Fibroblast of lung (primary cell): ENCODE measurements at regions not wholly inside any gene's neighbourhood (a gene's known extent, or its start where the extent isn't known, plus 50 kb on each side); places are given as distances from the start of the nearest gene placed in this dataset.

ENCODE experiments used
- DNase-seq, 2 donors: peaks; one replicate each; pipeline versions ENCODE4 v3.0.0 to v3.0.0-alpha.2; 2010; ENCODE audit warnings: low read depth in 2 of 2
- H2AFZ ChIP-seq: 2 replicates; pipeline ENCODE4 v1.5.1; 2012; ENCODE audit warnings: low read length, control low read depth, inconsistent platforms
- H3K27ac ChIP-seq: 2 replicates; pipeline ENCODE4 v1.5.1; 2011; ENCODE audit warnings: low read length, control low read depth; ENCODE audit not compliant: insufficient read depth
- H3K27me3 ChIP-seq: 2 replicates; pipeline ENCODE4 v1.5.1; 2011; ENCODE audit warnings: mild to moderate bottlenecking, low read length; ENCODE audit not compliant: control insufficient read depth, insufficient read depth
- H3K36me3 ChIP-seq: 2 replicates; pipeline ENCODE4 v1.5.1; 2011; ENCODE audit warnings: low read length; ENCODE audit not compliant: control insufficient read depth, insufficient read depth
- H3K4me1 ChIP-seq: 2 replicates; pipeline ENCODE4 v1.5.1; 2011; ENCODE audit warnings: low read length; ENCODE audit not compliant: control insufficient read depth, insufficient read depth; ENCODE audit errors: extremely low read depth
- H3K4me2 ChIP-seq: 2 replicates; pipeline ENCODE4 v1.5.1; 2011; ENCODE audit warnings: low read length, control low read depth; ENCODE audit not compliant: insufficient read depth; ENCODE audit errors: extremely low read depth
- H3K4me3 ChIP-seq, 4 experiments: fragments of 200-600 bp in 1 of 4; sonication (generic) in 1 of 4; replicated peaks in 1 of 4; 2 replicates each; pipeline ENCODE4 v1.5.1; 2011 to 2016; ENCODE audit warnings: low read length in 4 of 4, low read depth in 3 of 4, mild to moderate bottlenecking in 3 of 4, control low read depth in 2 of 4, inconsistent platforms in 1 of 4, mixed read lengths in 1 of 4; ENCODE audit not compliant: insufficient read depth in 1 of 4; ENCODE audit errors: control extremely low read depth in 1 of 4
- H3K79me2 ChIP-seq: 2 replicates; pipeline ENCODE4 v1.5.1; 2012; ENCODE audit warnings: mild to moderate bottlenecking, low read length, inconsistent platforms; ENCODE audit not compliant: control insufficient read depth, insufficient read depth
- H3K9ac ChIP-seq: 2 replicates; pipeline ENCODE4 v1.5.1; 2011; ENCODE audit warnings: mild to moderate bottlenecking, low read length, control low read depth; ENCODE audit not compliant: insufficient read depth
- H3K9me3 ChIP-seq: 2 replicates; pipeline ENCODE4 v1.5.1; 2012; ENCODE audit warnings: low read depth, low read length; ENCODE audit not compliant: control insufficient read depth, insufficient read depth
- H4K20me1 ChIP-seq: 2 replicates; pipeline ENCODE4 v1.5.1; 2011; ENCODE audit warnings: low read length; ENCODE audit not compliant: control insufficient read depth, insufficient read depth; ENCODE audit errors: extremely low read depth
- EZH2 ChIP-seq: IDR thresholded peaks from 2 replicates; pipeline ENCODE4 v1.5.1; 2012; ENCODE audit warnings: low read length, control low read depth, mild to moderate bottlenecking; ENCODE audit errors: missing control alignments
- TF ChIP-seq, protein P1 (sequence below), 2 donors: IDR thresholded peaks in 1 of 2; conservative IDR thresholded peaks in 1 of 2; 1 replicate in 1 of 2; 2 replicates in 1 of 2; pipeline ENCODE4 v1.5.1; 2011 to 2012; ENCODE audit warnings: low read length in 2 of 2, control low read depth in 1 of 2, inconsistent platforms in 1 of 2, low read depth in 1 of 2, mild to moderate bottlenecking in 1 of 2

DNA sequence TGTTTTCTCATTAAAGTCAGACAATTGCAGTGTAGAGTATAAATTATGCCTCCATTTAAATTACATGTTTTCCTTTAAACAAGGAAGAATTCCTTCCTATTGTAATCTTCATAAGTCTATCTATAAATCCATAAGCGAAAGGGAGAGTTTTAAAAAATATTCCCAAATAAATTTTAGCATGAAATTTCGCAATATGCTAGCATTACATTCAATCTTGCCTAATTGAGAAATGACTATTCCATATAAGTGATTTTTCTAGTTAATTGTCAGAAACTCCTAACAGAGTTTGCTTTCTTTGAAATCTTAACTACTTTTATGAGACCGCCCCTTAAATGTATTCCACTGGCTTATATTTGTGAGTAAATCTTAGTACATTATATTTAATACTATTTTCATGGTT lies 133.1 kb upstream of the CRIM1 start:
- H3K27me3 ChIP-seq, result no peaks in the 10 kb centered on the region
- H2AFZ ChIP-seq, result no peak overlapping the region
- TF ChIP-seq EZH2, result no peak
- TF ChIP-seq, protein P1, sequence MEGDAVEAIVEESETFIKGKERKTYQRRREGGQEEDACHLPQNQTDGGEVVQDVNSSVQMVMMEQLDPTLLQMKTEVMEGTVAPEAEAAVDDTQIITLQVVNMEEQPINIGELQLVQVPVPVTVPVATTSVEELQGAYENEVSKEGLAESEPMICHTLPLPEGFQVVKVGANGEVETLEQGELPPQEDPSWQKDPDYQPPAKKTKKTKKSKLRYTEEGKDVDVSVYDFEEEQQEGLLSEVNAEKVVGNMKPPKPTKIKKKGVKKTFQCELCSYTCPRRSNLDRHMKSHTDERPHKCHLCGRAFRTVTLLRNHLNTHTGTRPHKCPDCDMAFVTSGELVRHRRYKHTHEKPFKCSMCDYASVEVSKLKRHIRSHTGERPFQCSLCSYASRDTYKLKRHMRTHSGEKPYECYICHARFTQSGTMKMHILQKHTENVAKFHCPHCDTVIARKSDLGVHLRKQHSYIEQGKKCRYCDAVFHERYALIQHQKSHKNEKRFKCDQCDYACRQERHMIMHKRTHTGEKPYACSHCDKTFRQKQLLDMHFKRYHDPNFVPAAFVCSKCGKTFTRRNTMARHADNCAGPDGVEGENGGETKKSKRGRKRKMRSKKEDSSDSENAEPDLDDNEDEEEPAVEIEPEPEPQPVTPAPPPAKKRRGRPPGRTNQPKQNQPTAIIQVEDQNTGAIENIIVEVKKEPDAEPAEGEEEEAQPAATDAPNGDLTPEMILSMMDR (conservative IDR thresholded peaks at IDR 0.05 in 1 of 2, IDR thresholded peaks at IDR 0.05 in 1 of 2; ENCODE audit: low read depth in 1 of 2, low read length in 2 of 2), result no peak
- H3K4me2 ChIP-seq, result no peak overlapping the region
- no peaks in the 10 kb centered on the region for H4K20me1 ChIP-seq
- no peak for DNase-seq
- H3K4me1 ChIP-seq, result no peaks in the 10 kb centered on the region
- H3K79me2 ChIP-seq, result no peaks in the 10 kb centered on the region
- H3K9ac ChIP-seq, result no peak overlapping the region
- H3K9me3 ChIP-seq, result no peaks in the 10 kb centered on the region
- H3K27ac ChIP-seq, result no peak overlapping the region
- no peaks in the 10 kb centered on the region for H3K36me3 ChIP-seq
- no peak overlapping the region for H3K4me3 ChIP-seq

DNA sequence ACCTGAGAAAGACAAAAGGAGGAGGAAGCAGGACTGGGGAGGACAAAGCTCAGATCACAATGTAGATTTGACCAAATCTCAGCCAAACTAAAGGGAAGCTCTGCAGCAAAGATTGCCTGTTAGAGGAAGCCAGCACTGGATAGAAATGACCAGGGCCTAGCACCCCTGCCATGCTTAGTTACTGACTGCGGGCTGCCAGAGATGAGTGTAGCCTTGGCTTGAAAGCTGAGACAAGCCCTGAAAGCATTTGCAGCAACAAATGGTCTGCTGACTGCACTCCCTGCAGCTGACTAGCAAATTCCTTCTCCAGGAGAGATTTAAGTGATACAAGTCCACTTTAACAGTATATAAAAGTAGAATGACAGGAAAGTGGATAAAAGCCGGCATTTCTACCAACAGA lies 140.9 kb upstream of the CRIM1 start:
- no peak overlapping the region for H3K9ac ChIP-seq
- no peak overlapping the region for H3K4me2 ChIP-seq
- no peak overlapping the region for H3K27ac ChIP-seq
- DNase-seq, result no peak
- no peak overlapping the region for H2AFZ ChIP-seq
- no peaks in the 10 kb centered on the region for H3K79me2 ChIP-seq
- no peaks in the 10 kb centered on the region for H3K27me3 ChIP-seq
- H3K9me3 ChIP-seq, result no peaks in the 10 kb centered on the region
- H3K4me3 ChIP-seq, result no peak overlapping the region
- no peaks in the 10 kb centered on the region for H3K4me1 ChIP-seq
- no peaks in the 10 kb centered on the region for H4K20me1 ChIP-seq
- H3K36me3 ChIP-seq, result no peaks in the 10 kb centered on the region
- TF ChIP-seq, protein P1 (conservative IDR thresholded peaks at IDR 0.05 in 1 of 2, IDR thresholded peaks at IDR 0.05 in 1 of 2; ENCODE audit: low read depth in 1 of 2, low read length in 2 of 2), result no peak
- TF ChIP-seq EZH2, result no peak

DNA sequence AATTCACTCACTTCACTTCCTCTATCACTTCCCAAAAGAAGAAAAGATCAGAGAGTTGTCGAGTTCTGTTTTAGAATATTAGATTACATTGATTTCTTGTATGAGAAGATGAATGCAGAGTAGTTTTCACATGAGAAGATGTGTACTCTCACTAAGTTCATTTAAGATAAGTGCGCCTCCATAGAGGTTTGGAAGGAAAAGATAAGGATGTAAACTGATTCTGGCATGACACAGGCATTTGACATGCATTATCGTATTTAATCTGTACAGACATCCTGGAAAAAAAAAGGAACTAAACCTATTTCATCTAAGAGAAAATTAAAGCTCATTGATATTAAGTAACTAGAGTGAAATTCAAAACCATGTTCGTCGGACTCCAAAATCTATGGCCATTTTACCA lies 152.2 kb upstream of the CRIM1 start:
- H3K4me2 ChIP-seq, result no peak overlapping the region
- no peak overlapping the region for H3K4me3 ChIP-seq
- no peak for DNase-seq
- no peaks in the 10 kb centered on the region for H3K79me2 ChIP-seq
- no peaks in the 10 kb centered on the region for H3K9me3 ChIP-seq
- H3K9ac ChIP-seq, result no peak overlapping the region
- no peaks in the 10 kb centered on the region for H3K4me1 ChIP-seq
- H4K20me1 ChIP-seq, result no peaks in the 10 kb centered on the region
- H3K36me3 ChIP-seq, result no peaks in the 10 kb centered on the region
- H3K27ac ChIP-seq, result no peak overlapping the region
- TF ChIP-seq, protein P1 (conservative IDR thresholded peaks at IDR 0.05 in 1 of 2, IDR thresholded peaks at IDR 0.05 in 1 of 2; ENCODE audit: low read depth in 1 of 2, low read length in 2 of 2), result no peak
- no peak for TF ChIP-seq EZH2
- H3K27me3 ChIP-seq, result no peaks in the 10 kb centered on the region
- H2AFZ ChIP-seq, result no peak overlapping the region
